ENCODE measurements at regions not wholly inside any gene's neighbourhood (a gene's known extent, or its start where the extent isn't known, plus 50 kb on each side); places are given as distances from the start of the nearest gene placed in this dataset.

DNA sequence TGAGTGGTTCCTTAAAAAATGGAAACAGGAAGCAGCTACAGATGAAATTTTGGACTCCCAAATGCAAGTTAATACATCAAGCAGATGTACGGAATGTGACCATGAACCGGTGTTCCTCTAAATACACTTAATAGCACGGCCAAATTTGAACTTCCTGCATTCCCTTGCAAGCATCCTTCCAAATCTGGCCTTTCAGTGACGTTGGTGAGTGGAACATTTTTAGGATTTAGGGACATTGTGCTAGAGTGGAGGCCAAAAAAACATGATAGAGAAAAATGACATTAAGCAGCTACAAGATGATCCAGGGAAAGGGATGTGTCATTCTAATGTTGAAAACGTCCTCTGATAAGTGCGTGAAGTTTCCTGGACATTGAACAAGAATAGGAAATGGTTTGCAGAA, 62.1 kb downstream of the CTAGE1 start:
- DNase-seq (ENCODE audit: low spot score) = no peak
- H3K27ac Mint-ChIP-seq = no peak overlapping the region
- peaks cover 2% of the 10 kb centered on the region for H3K27me3 Mint-ChIP-seq (ENCODE audit: low read depth)
- no peaks in the 10 kb centered on the region for H3K4me1 Mint-ChIP-seq (ENCODE audit: low read depth)
- H3K9me3 Mint-ChIP-seq = no peaks in the 10 kb centered on the region
- no peaks in the 10 kb centered on the region for H3K36me3 Mint-ChIP-seq (ENCODE audit: low read depth)
- no peak overlapping the region for H3K4me3 Mint-ChIP-seq

DNA sequence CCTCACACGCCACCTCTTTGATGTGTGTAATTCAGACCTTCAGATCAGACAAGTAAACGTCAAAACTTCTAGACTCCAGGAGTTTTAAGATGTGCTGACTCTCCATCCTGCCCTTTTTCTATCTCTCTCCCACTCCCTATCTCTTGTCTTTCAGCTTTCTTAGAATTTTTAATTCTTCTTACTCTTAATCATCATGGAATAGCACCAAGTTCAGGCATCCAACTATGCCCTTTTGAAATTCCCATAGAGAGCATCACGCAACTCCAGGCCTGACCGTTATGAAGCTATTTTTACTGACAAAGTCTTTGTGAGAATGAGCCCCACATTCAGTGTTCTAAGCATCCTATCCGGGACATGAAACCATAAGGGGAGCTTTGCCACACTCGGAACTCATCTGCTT, 62.6 kb downstream of the CTAGE1 start:
- Mint-ChIP-seq H3K27ac (no peak overlapping the region), H3K27me3 (ENCODE audit: low read depth) (peaks cover 7% of the 10 kb centered on the region), H3K36me3 (ENCODE audit: low read depth) (no peaks in the 10 kb centered on the region), H3K9me3 (no peaks in the 10 kb centered on the region), H3K4me1 (ENCODE audit: low read depth) (no peaks in the 10 kb centered on the region), H3K4me3 (no peak overlapping the region)
- no peak for DNase-seq (ENCODE audit: low spot score)

DNA sequence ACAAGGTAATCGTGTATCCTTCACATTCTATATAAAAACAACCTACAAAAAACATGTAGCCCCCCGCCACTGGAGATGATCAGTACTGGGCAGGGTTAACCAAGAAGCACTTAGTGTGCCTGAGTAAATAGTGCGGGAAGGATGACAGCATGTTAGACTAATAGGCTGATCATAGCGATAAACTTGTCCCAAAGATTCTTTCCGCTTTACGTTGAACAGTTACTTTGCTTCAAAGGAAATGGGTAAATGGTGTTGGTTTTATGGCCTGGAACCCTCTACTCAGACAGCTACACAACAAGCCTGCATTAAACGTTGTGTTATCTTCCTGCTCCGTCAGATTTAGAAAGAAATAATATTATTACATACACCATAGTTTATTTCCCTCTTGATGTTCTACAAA, 67.7 kb downstream of the CTAGE1 start:
- no peaks in the 10 kb centered on the region for H3K36me3 Mint-ChIP-seq (ENCODE audit: low read depth)
- H3K4me3 Mint-ChIP-seq = no peak overlapping the region
- DNase-seq (ENCODE audit: low spot score) = no peak
- H3K4me1 Mint-ChIP-seq (ENCODE audit: low read depth) = no peaks in the 10 kb centered on the region
- no peak overlapping the region for H3K27ac Mint-ChIP-seq
- peaks cover 51% of the 10 kb centered on the region for H3K27me3 Mint-ChIP-seq (ENCODE audit: low read depth)
- H3K9me3 Mint-ChIP-seq = no peaks in the 10 kb centered on the region

DNA sequence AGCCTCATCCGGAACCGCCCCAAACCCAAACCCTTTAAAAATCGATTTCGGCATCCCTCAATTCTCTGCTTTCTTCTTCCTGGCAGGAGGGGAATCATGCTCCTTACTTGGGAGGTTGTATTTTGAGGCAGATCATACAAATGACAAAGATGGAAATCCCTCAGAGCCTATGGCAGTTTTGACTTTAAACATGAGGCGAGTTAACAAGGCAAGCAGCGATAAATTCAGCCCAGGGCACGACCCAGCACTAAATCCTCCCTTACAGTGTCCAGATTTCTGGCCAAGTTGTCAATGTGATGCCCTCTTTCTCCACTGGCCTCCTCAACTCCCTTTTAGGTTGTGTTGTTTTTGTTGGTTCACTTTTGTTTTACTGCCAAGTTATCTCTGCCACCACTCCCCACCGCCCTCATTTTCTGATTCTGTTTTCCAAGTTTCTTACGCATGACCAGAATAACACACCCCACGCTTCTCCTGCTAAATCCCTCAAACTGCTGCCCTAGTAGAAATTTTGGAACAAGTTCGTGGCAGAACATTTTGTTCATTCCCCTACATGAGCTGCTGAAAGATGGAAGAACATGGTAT, 68.3 kb downstream of the CTAGE1 start:
- H3K4me3 Mint-ChIP-seq = no peak overlapping the region
- DNase-seq (ENCODE audit: low spot score) = no peak

DNA sequence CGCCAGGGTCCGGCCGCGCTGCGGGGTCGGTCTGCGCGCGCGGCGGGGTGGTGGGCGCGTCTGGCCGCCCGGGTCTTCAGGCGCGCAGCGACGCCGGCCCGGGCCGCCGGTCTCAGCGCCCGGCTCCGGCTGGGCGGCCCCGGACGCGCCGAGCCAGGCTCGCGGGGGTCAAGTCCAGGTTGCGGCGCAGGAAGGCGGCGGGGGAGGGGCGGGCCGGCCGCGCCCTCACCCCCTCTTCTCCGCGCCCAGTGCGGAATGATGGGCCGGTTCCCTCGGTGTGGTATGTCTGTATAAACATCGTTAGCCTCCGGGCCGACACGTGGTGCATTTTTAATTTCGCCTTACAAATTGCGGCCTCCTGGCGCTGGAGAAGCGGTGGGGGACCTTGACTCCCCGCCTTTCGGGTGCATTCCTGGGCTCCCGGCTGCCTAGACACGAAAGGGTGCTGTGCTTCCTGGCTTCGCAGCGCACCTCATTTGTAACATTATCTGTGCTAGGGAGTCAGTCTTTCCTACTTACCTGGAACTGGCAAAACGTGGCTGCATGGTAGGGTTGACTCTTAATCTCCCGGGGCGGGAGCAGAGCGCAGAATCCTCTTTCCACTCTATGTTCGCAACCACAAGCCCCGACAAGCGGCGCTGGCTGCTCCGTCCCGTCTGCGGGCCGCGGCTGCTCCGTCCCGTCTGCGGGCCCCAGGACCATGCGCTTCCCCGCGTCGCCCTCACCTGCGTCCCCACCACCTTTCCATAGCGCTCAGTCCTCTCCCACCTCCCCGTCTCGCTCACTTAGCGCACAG, 69.0 kb downstream of the CTAGE1 start:
- Mint-ChIP-seq H3K4me3 (no peak overlapping the region), H3K4me1 (ENCODE audit: low read depth) (no peaks in the 10 kb centered on the region), H3K27me3 (ENCODE audit: low read depth) (peaks cover 51% of the 10 kb centered on the region), H3K36me3 (ENCODE audit: low read depth) (no peaks in the 10 kb centered on the region), H3K27ac (no peak overlapping the region), H3K9me3 (no peaks in the 10 kb centered on the region)
- no peak for DNase-seq (ENCODE audit: low spot score)

More for the DNA sequence above, 68.3 kb downstream of the CTAGE1 start:
- Mint-ChIP-seq H3K27ac (no peak overlapping the region), H3K4me1 (ENCODE audit: low read depth) (no peaks in the 10 kb centered on the region), H3K27me3 (ENCODE audit: low read depth) (peaks cover 51% of the 10 kb centered on the region), H3K36me3 (ENCODE audit: low read depth) (no peaks in the 10 kb centered on the region), H3K9me3 (no peaks in the 10 kb centered on the region)

DNA sequence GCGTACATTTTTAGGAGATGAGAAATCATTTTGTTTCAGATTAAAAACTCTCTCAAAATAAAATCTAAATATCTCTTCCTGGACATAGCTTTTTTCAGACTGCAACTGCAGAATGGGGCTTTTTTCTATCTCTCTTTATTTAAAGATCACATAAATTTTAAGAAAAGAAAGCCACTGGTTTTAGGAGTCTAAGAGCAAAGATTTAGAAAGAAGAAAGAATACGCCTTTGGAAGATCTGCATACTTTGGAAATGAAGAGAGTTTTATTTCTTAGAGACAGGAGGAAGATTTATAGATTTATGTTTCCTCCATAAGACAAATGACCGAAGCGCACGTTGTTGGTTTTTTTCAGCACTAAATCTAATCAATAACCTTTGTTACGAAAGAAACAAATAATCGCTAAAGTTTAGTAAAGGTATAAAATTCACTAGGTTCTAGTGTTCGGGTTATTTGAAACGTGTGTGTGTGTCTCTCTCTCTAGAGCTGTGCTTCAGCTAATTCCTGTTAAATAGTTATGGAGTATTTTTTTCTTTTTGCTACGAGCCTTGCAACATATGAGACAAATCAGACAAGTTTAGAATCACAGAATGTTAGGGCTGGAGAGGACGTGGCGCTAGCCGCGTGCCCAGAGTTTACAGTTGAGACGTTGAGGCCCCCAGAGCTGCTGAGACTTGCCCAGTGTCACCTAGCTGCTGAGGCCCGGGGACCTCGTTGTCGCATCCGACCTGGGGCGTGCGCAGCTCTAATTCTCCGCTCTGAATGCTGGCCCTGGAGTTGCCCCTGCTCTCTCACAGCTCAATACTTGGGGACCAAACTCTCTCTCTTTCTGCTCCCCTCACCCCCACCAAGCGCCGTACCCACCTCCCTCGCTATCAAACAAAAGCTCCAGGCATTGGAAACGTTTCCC, 69.9 kb downstream of the CTAGE1 start:
- H3K36me3 Mint-ChIP-seq (ENCODE audit: low read depth) = no peaks in the 10 kb centered on the region
- H3K4me1 Mint-ChIP-seq (ENCODE audit: low read depth) = no peaks in the 10 kb centered on the region
- no peak overlapping the region for H3K27ac Mint-ChIP-seq
- no peak for DNase-seq (ENCODE audit: low spot score)
- H3K27me3 Mint-ChIP-seq (ENCODE audit: low read depth) = peaks cover 49% of the 10 kb centered on the region
- no peaks in the 10 kb centered on the region for H3K9me3 Mint-ChIP-seq
- no peak overlapping the region for H3K4me3 Mint-ChIP-seq

DNA sequence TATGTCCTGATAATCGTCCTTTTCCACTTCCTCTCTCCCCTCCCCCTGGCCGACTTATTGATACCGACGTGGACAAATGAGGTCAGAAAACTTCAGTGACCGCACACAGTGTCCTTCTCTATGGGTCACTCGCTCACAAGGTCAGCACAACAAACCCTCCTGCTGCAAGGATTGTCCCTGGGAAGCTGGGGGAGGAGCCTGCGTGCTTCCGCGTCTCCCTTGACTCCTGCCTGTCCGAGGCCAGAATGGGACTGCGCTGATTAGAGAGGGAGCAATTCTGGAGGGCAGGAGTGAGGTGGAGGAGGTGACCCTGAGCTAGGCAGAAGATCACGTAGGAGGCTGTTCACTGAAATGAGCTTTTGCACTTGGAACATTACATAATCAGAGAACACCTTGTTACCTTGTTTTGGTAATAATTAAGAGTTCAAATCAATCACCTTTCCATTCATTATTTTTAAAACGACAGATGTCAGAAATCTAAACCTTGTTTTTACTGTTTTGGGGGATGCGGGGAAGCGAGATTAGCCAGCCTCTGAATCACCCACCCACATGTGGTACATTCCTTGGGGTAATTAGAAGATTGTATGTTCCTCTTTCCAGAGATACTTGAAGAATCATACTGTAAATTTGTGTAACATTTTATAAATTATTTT, 70.6 kb downstream of the CTAGE1 start:
- no peak overlapping the region for H3K4me3 Mint-ChIP-seq
- H3K4me1 Mint-ChIP-seq (ENCODE audit: low read depth) = no peaks in the 10 kb centered on the region

DNA sequence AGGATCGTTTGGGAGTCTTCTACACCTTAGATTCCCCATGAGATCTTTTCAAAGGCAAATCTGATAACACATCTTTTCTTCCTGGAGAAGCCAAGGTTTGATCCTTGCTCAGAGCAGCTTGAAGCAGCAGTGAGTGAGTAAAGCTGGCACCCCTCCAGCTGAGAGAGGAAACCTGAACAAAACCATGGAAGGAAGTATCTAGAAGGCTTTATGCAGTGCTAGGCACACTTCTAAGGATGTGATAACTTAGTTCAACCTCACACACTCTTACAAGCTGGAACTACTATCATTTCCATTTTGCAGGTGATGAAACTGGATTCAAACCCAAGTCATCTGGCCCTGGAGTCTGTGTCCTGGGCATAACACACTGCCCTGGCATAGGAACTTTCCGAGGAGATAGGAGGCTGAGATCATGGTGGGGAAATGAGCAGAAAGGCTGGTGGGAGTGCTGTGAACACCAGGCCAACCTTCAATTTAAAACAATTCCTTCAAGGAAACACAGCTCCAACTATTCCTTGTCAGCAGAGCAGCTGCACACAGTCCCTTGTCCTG, 71.2 kb downstream of the CTAGE1 start:
- Mint-ChIP-seq H3K27ac (no peak overlapping the region), H3K4me3 (no peak overlapping the region), H3K27me3 (ENCODE audit: low read depth) (peaks cover 49% of the 10 kb centered on the region), H3K36me3 (ENCODE audit: low read depth) (no peaks in the 10 kb centered on the region), H3K9me3 (no peaks in the 10 kb centered on the region), H3K4me1 (ENCODE audit: low read depth) (no peaks in the 10 kb centered on the region)
- DNase-seq (ENCODE audit: low spot score) = no peak

More for the DNA sequence above, 70.6 kb downstream of the CTAGE1 start:
- peaks cover 49% of the 10 kb centered on the region for H3K27me3 Mint-ChIP-seq (ENCODE audit: low read depth)
- no peak for DNase-seq (ENCODE audit: low spot score)
- no peaks in the 10 kb centered on the region for H3K36me3 Mint-ChIP-seq (ENCODE audit: low read depth)
- no peaks in the 10 kb centered on the region for H3K9me3 Mint-ChIP-seq
- no peak overlapping the region for H3K27ac Mint-ChIP-seq

DNA sequence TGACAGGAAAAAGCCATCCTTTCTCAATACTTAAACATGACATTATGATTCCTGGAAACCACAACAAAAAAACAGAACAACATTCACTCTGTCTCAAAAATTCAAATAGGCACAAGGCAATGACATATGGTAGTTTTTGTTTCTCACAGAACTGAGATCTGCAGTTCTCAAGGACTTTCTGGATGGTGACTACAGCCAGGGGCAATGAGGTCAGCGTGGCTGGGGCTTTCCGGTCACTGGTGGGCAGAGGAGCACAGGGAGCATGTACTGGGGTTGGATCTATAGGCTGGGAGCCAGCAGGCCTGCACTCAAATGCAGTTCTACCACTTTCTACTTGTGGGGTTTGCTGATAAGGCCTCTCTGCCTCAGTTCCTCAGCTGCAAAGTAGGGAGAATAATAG, 72.0 kb downstream of the CTAGE1 start:
- H3K27me3 Mint-ChIP-seq (ENCODE audit: low read depth) = peaks cover 49% of the 10 kb centered on the region
- no peaks in the 10 kb centered on the region for H3K4me1 Mint-ChIP-seq (ENCODE audit: low read depth)
- no peaks in the 10 kb centered on the region for H3K9me3 Mint-ChIP-seq
- H3K4me3 Mint-ChIP-seq = no peak overlapping the region
- no peak for DNase-seq (ENCODE audit: low spot score)
- H3K27ac Mint-ChIP-seq = no peak overlapping the region
- no peaks in the 10 kb centered on the region for H3K36me3 Mint-ChIP-seq (ENCODE audit: low read depth)

DNA sequence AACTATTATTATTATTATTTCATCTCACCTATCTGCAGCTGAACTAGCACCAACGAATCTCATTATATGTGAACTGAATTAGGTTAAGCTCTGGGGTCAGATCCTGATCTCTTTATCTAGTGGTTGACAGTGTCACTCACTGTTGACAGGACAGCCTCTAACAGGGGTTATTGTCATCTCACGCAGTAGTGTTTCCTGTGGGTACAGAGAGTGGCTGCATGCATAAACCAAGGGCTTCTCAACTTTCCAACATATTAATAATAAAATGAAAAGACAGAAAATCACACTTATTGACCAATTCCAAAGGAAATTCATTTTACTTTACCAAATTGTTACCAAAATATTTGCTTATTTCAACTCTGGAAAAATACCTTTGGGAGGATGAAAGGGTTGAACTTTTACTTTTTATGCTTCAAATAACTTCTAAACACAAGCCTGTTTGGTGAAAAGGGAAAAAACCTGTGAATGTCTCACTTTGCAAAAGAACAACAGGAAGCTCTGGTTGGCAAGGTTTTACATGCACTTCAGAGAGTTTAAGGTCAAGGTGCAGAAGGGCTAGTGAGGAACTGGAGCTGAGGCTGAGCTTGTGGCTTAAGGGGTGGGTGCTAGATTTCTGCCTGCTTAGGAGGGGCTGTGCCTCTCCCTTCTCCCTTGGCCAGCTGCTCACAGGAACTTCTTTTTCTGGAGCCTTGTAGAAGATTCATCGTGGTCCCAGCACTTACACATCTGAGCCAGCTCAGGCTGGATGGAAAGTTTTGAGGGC, 72.6 kb downstream of the CTAGE1 start:
- no peak for DNase-seq (ENCODE audit: low spot score)
- Mint-ChIP-seq H3K27ac (no peak overlapping the region), H3K36me3 (ENCODE audit: low read depth) (no peaks in the 10 kb centered on the region), H3K9me3 (no peaks in the 10 kb centered on the region), H3K4me1 (ENCODE audit: low read depth) (no peaks in the 10 kb centered on the region), H3K27me3 (ENCODE audit: low read depth) (peaks cover 44% of the 10 kb centered on the region), H3K4me3 (no peak overlapping the region)

DNA sequence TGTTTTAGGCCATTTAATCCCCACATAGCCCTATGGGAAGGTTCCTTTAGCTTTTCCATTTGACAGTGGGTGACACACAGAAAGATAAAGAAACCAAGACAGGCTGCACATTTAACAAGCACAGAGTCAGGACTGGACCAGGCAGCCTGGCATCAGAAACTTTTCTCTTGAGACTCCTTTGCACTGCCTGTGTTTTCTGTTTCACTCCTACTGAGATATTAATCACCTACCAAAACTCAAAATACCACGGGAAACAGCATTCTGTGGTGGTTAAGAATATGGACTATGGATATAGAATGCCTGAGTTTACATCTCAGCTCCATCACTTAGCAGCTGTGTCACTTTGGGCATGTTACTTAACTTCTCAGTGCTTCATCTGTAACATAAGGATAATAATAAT, 73.3 kb downstream of the CTAGE1 start:
- no peaks in the 10 kb centered on the region for H3K4me1 Mint-ChIP-seq (ENCODE audit: low read depth)
- H3K4me3 Mint-ChIP-seq = no peak overlapping the region
- no peak overlapping the region for H3K27ac Mint-ChIP-seq
- H3K9me3 Mint-ChIP-seq = no peaks in the 10 kb centered on the region
- no peaks in the 10 kb centered on the region for H3K36me3 Mint-ChIP-seq (ENCODE audit: low read depth)
- H3K27me3 Mint-ChIP-seq (ENCODE audit: low read depth) = peaks cover 37% of the 10 kb centered on the region
- DNase-seq (ENCODE audit: low spot score) = no peak

DNA sequence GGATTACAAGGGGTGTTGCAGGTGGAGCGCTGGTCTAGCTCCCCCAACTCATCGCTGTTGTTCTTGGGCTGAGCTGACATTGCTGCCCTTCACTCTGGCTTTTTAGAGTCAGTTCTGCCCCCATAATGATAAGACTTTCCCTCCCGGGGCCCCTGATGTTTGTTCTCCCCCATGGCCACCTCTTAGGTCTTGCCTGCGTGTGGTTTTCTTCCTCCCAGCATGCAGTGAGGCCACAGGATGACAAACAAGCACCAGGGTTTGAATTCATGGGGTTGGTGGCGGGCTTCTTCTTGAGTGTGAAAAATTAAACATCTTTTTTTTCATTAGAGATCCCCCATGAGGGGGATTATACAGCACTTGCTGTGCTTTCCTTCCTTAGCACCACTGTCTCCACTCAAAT, 74.1 kb downstream of the CTAGE1 start:
- no peaks in the 10 kb centered on the region for H3K4me1 Mint-ChIP-seq (ENCODE audit: low read depth)
- H3K27me3 Mint-ChIP-seq (ENCODE audit: low read depth) = peaks cover 29% of the 10 kb centered on the region
- H3K4me3 Mint-ChIP-seq = no peak overlapping the region
- no peak overlapping the region for H3K27ac Mint-ChIP-seq
- no peaks in the 10 kb centered on the region for H3K36me3 Mint-ChIP-seq (ENCODE audit: low read depth)
- H3K9me3 Mint-ChIP-seq = no peaks in the 10 kb centered on the region
- no peak for DNase-seq (ENCODE audit: low spot score)

DNA sequence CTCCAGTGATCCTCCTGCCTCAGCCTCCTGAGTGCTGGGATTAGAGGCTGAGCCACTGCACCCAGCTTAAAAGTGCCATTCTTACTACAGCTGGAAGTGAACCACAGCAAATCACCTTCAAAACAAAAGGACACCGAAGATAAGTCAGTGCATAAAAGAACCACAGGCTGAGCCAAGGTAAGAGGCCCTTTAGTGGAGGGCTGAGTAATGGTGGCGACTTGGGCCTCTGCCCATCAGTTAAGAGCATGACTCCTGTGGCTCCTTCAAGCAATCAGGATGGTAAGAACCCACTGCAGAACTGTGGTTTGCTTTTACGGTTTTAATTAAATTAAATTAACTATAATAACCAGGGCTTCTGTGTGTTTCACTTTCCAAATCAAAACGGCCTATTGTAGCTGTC, 75.1 kb downstream of the CTAGE1 start:
- no peak for DNase-seq (ENCODE audit: low spot score)
- no peak overlapping the region for H3K27ac Mint-ChIP-seq
- H3K9me3 Mint-ChIP-seq = no peaks in the 10 kb centered on the region
- H3K36me3 Mint-ChIP-seq (ENCODE audit: low read depth) = no peaks in the 10 kb centered on the region
- H3K27me3 Mint-ChIP-seq (ENCODE audit: low read depth) = peaks cover 23% of the 10 kb centered on the region
- no peaks in the 10 kb centered on the region for H3K4me1 Mint-ChIP-seq (ENCODE audit: low read depth)
- no peak overlapping the region for H3K4me3 Mint-ChIP-seq
